ENCODE measurements at regions not wholly inside any gene's neighbourhood (a gene's known extent, or its start where the extent isn't known, plus 50 kb on each side); places are given as distances from the start of the nearest gene placed in this dataset.

DNA sequence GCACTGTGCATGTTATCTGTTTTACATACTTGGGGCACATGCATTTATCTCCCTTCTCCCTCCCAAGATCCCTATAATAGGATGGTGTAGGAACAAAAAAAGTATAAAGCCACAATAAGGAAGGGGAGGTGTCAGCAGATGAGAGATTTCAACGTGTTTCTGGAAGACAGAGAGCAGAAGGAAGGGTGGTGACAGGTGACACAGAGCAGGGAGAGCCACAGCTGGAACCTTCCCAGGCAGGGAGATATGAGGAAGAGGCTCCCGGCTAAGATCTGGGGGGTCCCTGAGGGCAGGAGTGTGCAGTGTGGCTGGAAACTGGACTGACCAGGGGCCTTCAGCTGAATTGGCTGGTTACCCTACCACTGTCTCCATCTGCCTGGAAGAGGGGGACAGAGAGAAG lies 107.4 kb downstream of the BCOR start:
- TF ChIP-seq, protein P1, sequence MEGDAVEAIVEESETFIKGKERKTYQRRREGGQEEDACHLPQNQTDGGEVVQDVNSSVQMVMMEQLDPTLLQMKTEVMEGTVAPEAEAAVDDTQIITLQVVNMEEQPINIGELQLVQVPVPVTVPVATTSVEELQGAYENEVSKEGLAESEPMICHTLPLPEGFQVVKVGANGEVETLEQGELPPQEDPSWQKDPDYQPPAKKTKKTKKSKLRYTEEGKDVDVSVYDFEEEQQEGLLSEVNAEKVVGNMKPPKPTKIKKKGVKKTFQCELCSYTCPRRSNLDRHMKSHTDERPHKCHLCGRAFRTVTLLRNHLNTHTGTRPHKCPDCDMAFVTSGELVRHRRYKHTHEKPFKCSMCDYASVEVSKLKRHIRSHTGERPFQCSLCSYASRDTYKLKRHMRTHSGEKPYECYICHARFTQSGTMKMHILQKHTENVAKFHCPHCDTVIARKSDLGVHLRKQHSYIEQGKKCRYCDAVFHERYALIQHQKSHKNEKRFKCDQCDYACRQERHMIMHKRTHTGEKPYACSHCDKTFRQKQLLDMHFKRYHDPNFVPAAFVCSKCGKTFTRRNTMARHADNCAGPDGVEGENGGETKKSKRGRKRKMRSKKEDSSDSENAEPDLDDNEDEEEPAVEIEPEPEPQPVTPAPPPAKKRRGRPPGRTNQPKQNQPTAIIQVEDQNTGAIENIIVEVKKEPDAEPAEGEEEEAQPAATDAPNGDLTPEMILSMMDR (IDR thresholded peaks at IDR 0.05), result no peak
- TF ChIP-seq JUND (IDR thresholded peaks at IDR 0.05) (no peak), CHD2 (IDR thresholded peaks at IDR 0.05; ENCODE audit: low read length, partially characterized antibody) (no peak), MEF2A (IDR thresholded peaks at IDR 0.05; ENCODE audit: borderline replicate concordance, low read depth) (no peak)
- TF ChIP-seq, protein P2, sequence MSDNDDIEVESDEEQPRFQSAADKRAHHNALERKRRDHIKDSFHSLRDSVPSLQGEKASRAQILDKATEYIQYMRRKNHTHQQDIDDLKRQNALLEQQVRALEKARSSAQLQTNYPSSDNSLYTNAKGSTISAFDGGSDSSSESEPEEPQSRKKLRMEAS (IDR thresholded peaks at IDR 0.05; ENCODE audit: low read depth), result no peak
